ENCODE measurements at regions not wholly inside any gene's neighbourhood (a gene's known extent, or its start where the extent isn't known, plus 50 kb on each side); places are given as distances from the start of the nearest gene placed in this dataset.
"Not testable (repeated sequence)": the region's sequence is repeated elsewhere in the genome, so short reads cannot be mapped to it uniquely, and the experiment has no call there.

DNA sequence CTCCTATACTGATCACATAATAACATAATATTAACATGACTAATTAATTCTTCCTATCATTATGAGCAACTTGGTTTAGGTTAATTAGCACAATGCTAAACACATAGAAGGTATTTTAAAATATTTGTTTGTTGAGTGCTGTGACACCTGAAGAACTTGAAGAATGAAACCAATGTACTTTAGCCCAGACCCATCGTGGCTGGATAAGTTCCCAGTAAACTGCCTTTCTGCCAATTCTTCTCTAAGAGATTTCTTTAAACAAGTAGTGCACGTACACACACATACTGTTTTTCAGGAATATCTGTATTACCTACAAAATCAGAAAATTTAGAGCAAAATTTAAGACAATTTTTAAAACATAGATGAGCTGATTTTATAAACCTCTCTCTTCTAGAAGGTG, 207.4 kb upstream of the SSTR1 start:
- DNase-seq: no peak

DNA sequence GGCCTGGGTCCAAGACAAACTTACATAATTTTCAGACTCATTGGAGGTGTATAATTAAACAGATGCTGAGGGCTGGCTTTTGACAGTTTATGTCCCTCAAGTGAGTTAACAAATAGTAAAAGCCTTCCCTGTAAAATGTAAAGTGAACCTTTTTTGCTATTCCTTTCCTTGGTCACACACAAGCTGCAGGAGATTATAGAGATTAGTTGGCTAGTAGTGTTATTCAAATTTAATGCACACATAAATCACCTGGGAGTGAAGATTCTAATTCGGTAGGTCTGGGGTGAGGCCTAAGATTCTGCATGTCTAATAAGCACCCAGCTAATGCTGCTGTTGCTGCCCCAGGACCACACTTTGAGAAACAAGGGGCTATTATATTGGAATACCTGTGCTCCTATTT, 206.2 kb upstream of the SSTR1 start:
- no peak for DNase-seq

GRCh38 chr14:38003746-38004609, 203.7 kb upstream of the SSTR1 start:
- no peak for DNase-seq

- no peak for DNase-seq
Measured at GRCh38 chr14:38004610-38004879, 203.2 kb upstream of the SSTR1 start.

DNA sequence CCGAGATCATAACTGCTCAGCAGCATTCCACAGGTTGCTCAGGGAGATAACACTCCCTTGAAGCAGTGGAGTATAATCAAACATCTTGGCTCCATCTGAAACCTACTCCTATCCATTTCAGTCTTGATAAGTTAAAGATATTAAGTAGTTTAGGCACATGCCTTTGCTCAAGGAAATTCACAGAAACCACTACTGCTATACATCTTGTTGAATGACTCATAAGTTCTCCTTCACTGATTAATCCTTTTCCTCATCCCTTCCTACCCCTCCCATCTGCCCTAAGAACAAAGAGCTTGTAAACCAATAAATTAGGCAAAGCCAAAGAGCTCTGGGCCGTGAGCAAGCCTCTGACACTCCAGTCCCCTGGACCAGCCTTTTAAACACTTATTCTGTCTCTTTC, 196.5 kb upstream of the SSTR1 start:
- DNase-seq: not testable (repeated sequence)

DNA sequence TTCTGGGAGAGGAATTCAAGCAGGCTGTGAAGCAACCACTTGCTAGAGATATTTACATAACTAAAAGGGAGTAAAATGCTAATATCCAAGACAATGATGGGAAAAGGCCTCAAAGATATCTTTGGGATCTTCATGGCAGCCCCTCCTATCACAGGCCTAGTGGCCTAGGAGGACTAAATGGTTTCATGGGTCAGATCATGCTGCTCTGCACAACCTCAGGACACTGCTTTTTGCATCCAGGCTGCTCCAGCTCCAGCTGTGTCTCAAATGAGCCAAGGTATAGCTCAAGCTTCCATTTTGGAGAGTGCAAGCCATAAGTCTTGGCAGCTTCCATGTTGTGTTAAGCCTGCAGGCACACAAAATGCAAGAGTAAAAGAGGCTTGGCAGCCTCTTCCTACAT, 195.6 kb upstream of the SSTR1 start:
- no peak for DNase-seq

- DNase-seq: no peak
Measured at GRCh38 chr14:38016497-38016896, 191.2 kb upstream of the SSTR1 start.

- DNase-seq: no peak
Measured at GRCh38 chr14:38021861-38022260, 185.8 kb upstream of the SSTR1 start.

- no peak for DNase-seq
Measured at GRCh38 chr14:38022775-38023174, 184.9 kb upstream of the SSTR1 start.

DNA sequence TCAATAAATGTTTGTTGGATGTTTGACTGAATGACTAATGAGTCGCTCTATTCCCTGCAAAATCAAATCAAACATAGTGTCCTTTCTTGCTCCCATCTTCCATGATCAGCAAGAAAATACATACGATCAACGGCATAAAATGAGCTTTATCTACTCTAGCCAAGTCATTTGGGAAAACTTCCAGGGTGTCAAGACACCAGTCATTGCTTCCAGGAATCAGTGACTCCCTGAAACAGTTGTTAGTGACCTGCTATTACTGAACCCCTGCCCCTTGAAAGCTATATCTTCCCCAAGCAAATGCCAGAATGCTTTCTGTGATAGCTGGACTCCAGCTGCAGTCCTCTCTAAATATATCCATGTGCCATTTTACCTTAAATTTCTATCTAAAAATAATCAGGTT, 169.5 kb upstream of the SSTR1 start:
- no peak for DNase-seq

DNA sequence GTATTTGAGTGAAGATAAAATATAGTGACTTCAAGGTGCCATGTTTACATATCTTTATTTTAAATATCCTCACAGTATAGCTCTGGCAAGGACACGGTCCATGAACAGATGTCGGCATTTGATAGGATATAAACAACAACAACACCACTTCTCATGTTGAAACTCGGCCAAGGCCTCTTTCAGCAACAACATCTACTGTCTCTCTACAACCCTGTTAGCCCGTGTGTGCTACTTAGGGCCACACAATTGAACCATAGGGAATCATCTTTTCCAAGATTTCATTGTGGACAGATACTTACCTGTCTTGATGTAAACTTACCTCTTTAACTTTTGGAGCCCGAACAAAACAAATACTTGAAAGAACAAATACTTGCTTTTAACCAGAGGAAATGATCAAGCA, 168.7 kb upstream of the SSTR1 start:
- DNase-seq: no peak

DNA sequence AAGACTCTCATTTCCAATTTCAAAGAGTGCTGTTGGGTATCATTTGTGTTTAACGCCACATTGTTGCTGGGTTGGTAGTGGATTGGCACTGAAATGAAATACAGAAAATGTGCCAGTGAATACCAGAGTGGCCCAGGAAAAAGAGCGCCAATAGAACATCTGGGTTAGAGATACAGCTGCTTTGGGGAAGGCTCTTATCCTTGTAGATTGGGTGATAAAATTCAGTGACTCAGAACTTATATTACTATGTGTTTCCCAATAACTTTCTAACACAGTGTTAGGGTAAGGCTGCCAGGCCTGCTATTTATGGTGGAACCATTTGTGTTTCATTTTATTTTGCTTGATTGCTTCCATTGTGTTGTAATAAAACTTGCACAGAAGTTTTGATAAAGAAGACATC, 168.2 kb upstream of the SSTR1 start:
- DNase-seq: no peak

DNA sequence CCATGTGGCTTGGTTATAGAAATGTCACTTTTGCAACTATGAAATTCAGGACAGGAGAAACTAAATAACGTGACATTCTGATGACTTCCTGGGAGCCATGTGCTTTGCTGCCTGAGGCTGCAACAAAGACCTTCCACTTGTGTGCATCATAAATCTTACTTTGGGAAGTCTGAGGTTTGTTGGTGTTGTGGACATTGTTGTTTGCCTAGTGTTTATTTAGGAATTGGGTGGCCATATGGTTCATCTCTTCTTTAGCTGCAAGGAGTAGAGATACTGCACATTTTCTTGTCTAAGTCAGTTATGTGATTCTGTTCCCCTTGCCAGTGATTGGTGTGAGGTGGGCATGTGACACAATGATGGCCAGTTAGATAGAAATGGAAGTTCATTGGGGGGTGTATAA, 167.3 kb upstream of the SSTR1 start:
- DNase-seq: no peak

DNA sequence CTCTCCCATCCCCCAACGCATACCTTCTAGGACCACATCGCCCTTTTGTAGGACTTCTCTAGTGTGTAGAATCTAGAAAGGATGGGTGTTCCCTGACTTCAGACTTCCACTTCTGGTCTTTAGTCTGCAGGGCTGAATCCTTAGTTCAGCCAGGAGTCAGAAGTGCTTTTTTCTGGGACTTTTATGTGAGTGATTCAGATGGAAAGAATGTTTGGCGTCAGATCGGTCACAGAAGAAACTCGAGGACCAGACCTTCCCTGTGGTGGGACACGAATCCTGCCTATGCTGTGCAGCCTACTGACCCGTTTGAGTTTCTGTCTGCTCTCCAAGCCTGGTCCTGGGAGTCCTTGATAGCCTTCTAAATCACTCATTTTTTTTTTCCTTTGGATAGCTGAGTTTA, 165.4 kb upstream of the SSTR1 start:
- no peak for DNase-seq

DNA sequence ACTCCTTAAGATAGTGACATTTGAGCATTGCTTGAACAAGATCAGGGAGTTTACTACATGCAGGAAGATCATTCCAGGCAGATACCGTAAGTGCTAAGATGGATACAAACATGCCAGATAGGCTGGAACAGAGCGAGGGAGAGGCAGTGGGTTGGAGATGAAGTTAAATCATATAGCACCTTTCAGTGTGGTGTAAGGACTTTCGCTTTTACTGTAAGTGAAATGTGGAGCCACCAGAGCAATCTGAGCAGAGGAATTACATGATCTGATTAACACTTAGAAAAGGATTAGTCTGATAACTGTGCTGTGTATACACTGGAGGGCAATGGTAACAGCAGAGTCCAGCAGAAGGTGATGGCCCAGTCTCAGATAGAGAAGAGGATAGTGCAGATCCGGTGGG, 163.0 kb upstream of the SSTR1 start:
- DNase-seq: no peak

DNA sequence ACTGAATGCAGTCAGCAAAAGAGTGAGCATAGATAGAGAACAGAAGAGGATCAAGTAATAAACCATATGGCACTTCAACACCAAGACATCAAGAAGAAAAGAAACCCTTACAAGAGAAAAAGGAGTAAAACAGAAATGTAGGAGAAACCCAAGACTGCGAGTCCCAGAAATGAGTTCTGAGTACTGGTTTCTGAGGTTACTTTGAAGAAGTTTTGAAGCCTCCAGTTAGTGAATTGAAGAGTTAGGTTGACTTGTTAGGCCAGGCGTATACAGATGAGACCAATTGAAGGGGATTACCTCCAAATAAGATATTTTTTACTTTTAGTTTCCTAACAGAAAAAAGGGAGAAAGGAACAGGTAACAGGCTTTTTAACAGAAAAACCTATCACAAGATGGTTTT, 162.2 kb upstream of the SSTR1 start:
- DNase-seq: no peak

DNA sequence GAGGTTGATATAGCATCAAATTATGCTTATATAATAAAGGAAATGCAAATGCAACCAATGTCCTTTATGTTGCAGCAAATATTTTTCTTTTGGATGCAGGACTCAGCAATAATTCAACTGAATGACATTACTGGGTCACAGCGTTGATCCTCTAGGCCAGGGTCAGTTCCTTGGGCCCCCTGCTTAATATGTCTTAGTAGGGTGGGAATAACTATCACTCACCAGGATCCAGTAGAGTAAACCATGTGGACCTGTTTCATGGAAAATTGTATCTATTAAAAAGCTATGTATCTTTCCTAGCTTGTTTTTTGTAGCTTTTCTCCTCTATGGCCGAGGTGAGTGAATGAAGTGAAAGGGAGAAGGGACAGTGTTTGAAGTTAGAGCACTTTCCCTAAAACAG, 161.5 kb upstream of the SSTR1 start:
- DNase-seq: no peak

- DNase-seq: no peak
Measured at GRCh38 chr14:38047195-38047902, 160.4 kb upstream of the SSTR1 start.

DNA sequence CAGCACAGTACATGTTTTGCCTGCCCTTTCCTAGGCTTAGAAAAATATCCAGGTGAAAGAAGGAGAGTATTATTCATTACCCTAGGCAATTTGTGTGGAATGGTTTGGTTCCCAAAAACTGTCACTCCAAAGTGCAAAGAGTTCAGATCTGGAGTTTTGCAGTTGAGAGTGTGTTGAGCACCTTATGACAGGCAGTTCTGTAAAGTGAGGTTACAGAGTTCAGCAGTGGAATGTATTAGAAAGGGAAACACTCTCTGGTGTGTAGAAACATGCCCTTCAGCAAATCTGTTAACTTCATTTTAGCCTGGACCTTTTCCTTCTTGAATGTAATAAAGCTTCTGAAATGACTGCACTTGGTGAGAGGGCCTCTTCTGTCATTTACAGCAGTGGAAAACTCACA, 154.0 kb upstream of the SSTR1 start:
- no peak for DNase-seq

GRCh38 chr14:38056270-38056669, 151.4 kb upstream of the SSTR1 start:
- DNase-seq: no peak

DNA sequence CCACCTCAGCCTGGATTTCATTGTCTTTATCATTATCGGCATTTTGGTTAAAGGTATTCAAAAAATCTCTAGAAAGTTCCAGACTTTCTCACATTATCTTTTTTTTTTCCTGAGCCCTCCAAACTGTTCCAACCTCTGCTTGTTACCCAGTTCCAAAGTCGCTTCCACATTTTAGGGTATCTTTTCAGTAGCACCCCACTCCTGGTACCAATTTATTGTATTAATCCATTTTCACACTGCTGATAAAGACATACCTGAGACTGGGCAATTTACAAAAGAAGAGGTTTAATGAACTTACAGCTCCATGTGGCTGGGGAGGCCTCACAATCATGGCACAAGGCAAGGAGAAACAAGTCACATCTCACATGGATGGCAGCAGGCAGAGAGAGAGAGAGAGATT, 145.5 kb upstream of the SSTR1 start:
- not testable (repeated sequence) for DNase-seq

- DNase-seq: no peak
Measured at GRCh38 chr14:38063711-38064320, 143.9 kb upstream of the SSTR1 start.

GRCh38 chr14:38065106-38065762, 142.5 kb upstream of the SSTR1 start:
- DNase-seq: peak; percentile 31

- DNase-seq: no peak
Measured at GRCh38 chr14:38070061-38070588, 137.6 kb upstream of the SSTR1 start.

Measured in activated T-cell treated with anti-CD3 and anti-CD28 coated beads for 4 hours (primary cell).